ENCODE measurements at regions not wholly inside any gene's neighbourhood (a gene's known extent, or its start where the extent isn't known, plus 50 kb on each side); places are given as distances from the start of the nearest gene placed in this dataset.

GRCh38 chr16:8251298-8251697, 339.0 kb downstream of the TMEM114 start:
- TF ChIP-seq CTCF (conservative IDR thresholded peaks at IDR 0.05 in 1 of 2, IDR thresholded peaks at IDR 0.05 in 1 of 2; ENCODE audit: extremely low read depth in 1 of 2, insufficient read depth in 1 of 2, low read depth in 1 of 2, low read length in 2 of 2) (no peak), EZH2 (IDR thresholded peaks at IDR 0.05; ENCODE audit: borderline replicate concordance, low read length) (no peak)
